MCF 10A (cell line): ENCODE measurements at regions not wholly inside any gene's neighbourhood (a gene's known extent, or its start where the extent isn't known, plus 50 kb on each side); places are given as distances from the start of the nearest gene placed in this dataset.
A peak's percentile ranks its signal among the peaks of the same experiment; 100 is the strongest.

Experiments
- BruUV-seq: library from RNA; stranded (reverse); fragments of 400-500 nt; replicated peaks from 2 replicates; lab custom pipeline; 2021; lab: Mats Ljungman, UMichigan
- CTCF ChIA-PET: fragments of 300-600 bp; sonication (Branson Sonifier 250); formaldehyde crosslinking; extraction: SDS; loops from one replicate; lab custom pipeline; 2021; ENCODE audit warnings: antibody characterized with exemption, inconsistent platforms; lab: Yijun Ruan, JAX
- POLR2A ChIA-PET: fragments of 300-600, 350-650 bp; sonication (Branson Sonifier 250); formaldehyde crosslinking; extraction: SDS; loops from one replicate; lab custom pipeline; 2020; ENCODE audit warnings: antibody characterized with exemption, inconsistent platforms; lab: Yijun Ruan, JAX
- DNase-seq: peaks from one replicate; pipeline ENCODE4 v3.0.0-alpha.2; 2018; ENCODE audit not compliant: unreplicated experiment
- H3K27ac Mint-ChIP-seq: one replicate; pipeline ENCODE4 v1.8.0; 2022; ENCODE audit warnings: mild to moderate bottlenecking, low read depth, mixed read lengths; ENCODE audit not compliant: unreplicated experiment
- H3K27me3 Mint-ChIP-seq: one replicate; pipeline ENCODE4 v1.8.0; 2022; ENCODE audit warnings: mixed read lengths; ENCODE audit not compliant: insufficient read depth, unreplicated experiment
- H3K36me3 Mint-ChIP-seq: one replicate; pipeline ENCODE4 v1.8.0; 2022; ENCODE audit warnings: mild to moderate bottlenecking, moderate library complexity, mixed read lengths; ENCODE audit not compliant: insufficient read depth, unreplicated experiment
- H3K4me1 Mint-ChIP-seq: one replicate; pipeline ENCODE4 v1.8.0; 2022; ENCODE audit warnings: mixed read lengths; ENCODE audit not compliant: insufficient read depth, unreplicated experiment
- H3K4me3 Mint-ChIP-seq: one replicate; pipeline ENCODE4 v1.8.0; 2022; ENCODE audit warnings: mild to moderate bottlenecking, moderate library complexity, mixed read lengths; ENCODE audit not compliant: unreplicated experiment
- H3K9me3 Mint-ChIP-seq: one replicate; pipeline ENCODE4 v1.8.0; 2022; ENCODE audit warnings: mixed read lengths; ENCODE audit not compliant: unreplicated experiment
- CTCF ChIP-seq: fragments of 200-600 bp; IDR thresholded peaks from one replicate; pipeline ENCODE4 v1.8.0; 2022; ENCODE audit warnings: antibody characterized with exemption, mild to moderate bottlenecking; ENCODE audit not compliant: unreplicated experiment
- intact Hi-C: fragments of 100-400 bp; cut with micrococcal nuclease; formaldehyde crosslinking; loops from 2 replicates; pipeline ENCODE4 v1.14.1; 2022

GRCh38 chr2:150141226-150142001 is 346.1 kb downstream of the RND3 start:
- Mint-ChIP-seq H3K27ac (no peak overlapping the region), H3K9me3 (no peaks in the 10 kb centered on the region), H3K4me3 (no peak overlapping the region), H3K4me1 (peaks cover 14% of the 10 kb centered on the region), H3K27me3 (no peaks in the 10 kb centered on the region), H3K36me3 (no peaks in the 10 kb centered on the region)
- peak; percentile 30 for DNase-seq
- TF ChIP-seq CTCF: no peak
- ChIA-PET CTCF (interaction anchor here (0.6 to 0.7 kb wide), 4 partner anchors 26 to 177 kb away, joined by 3 to 5 read pairs (median 3); no protein-coding TSS in a partner anchor), POLR2A (interaction anchor here (0.7 to 1.8 kb wide), 6 partner anchors 14 to 344 kb away, joined by 3 to 7 read pairs (median 4); no protein-coding TSS in a partner anchor)
- intact Hi-C loops: loop anchor here (1.0 kb wide), 1 partner anchor 343 kb away; no protein-coding TSS in a partner anchor
- BruUV-seq: no TSS peak

- Mint-ChIP-seq H3K27me3 (no peaks in the 10 kb centered on the region), H3K9me3 (no peaks in the 10 kb centered on the region), H3K27ac (no peak overlapping the region), H3K4me1 (peaks cover 17% of the 10 kb centered on the region), H3K36me3 (no peaks in the 10 kb centered on the region), H3K4me3 (no peak overlapping the region)
- intact Hi-C loops: no loop called here
- no peak for TF ChIP-seq CTCF
- CTCF ChIA-PET: interaction anchor here (0.6 to 0.7 kb wide), 2 partner anchors 27 to 549 kb away, joined by 3 to 5 read pairs; no protein-coding TSS in a partner anchor
- no peak for DNase-seq
- POLR2A ChIA-PET: interaction anchor here (0.7 to 1.8 kb wide), 5 partner anchors 15 to 345 kb away, joined by 4 to 7 read pairs (median 4); no protein-coding TSS in a partner anchor
- no TSS peak for BruUV-seq
These were observed 346.7 kb downstream of the RND3 start for GRCh38 chr2:150140777-150141176.

GRCh38 chr2:150138587-150138986 is 348.9 kb downstream of the RND3 start:
- Mint-ChIP-seq H3K9me3 (no peaks in the 10 kb centered on the region), H3K36me3 (no peaks in the 10 kb centered on the region), H3K4me3 (no peak overlapping the region), H3K4me1 (peaks cover 20% of the 10 kb centered on the region), H3K27ac (no peak overlapping the region), H3K27me3 (no peaks in the 10 kb centered on the region)
- ChIA-PET POLR2A (no interaction called here), CTCF (no interaction called here)
- no TSS peak for BruUV-seq
- TF ChIP-seq CTCF: no peak
- DNase-seq: no peak
- intact Hi-C loops: no loop called here

GRCh38 chr2:150137338-150138069 is 350.0 kb downstream of the RND3 start:
- Mint-ChIP-seq H3K4me1 (peaks cover 17% of the 10 kb centered on the region), H3K27me3 (no peaks in the 10 kb centered on the region), H3K36me3 (no peaks in the 10 kb centered on the region), H3K9me3 (no peaks in the 10 kb centered on the region), H3K4me3 (no peak overlapping the region), H3K27ac (peak overlapping the region; percentile 55)
- no peak for TF ChIP-seq CTCF
- ChIA-PET CTCF (interaction anchor here (0.6 kb wide), 1 partner anchor 381 kb away, joined by 3 read pairs; no protein-coding TSS in a partner anchor), POLR2A (no interaction called here)
- intact Hi-C loops: no loop called here
- BruUV-seq: no TSS peak
- no peak for DNase-seq
